ENCODE measurements at regions not wholly inside any gene's neighbourhood (a gene's known extent, or its start where the extent isn't known, plus 50 kb on each side); places are given as distances from the start of the nearest gene placed in this dataset.
"Not testable (repeated sequence)": the region's sequence is repeated elsewhere in the genome, so short reads cannot be mapped to it uniquely, and the experiment has no call there.

DNA sequence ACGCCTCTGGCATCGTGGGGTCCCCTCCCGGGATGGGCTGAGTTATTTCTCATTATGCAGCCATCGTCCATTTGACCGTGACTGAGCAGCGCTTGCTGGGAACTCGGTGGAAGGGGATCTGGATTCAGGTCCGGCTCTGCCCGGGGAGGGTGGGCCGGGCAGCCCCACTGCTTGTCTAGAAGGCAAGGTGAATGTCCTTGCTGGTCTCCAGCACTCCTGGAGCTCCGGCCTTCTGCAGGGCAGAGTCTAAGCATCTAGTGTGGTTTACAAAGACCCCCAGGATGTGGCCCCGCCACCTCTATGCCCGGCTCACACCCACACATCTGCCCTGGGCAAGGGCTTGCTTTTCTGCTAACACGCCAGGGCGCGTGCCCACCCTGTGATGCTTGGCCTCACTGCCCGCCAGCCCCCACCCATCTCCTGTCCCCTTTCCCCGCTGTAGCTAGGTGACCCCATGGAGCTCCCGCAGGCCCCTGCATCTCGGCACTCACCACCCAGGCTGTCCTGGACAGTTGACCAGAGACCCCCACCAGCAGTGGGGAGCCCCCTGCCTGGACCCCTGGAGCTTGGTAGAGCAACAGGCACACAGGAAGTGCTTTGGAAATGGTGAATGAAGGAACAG lies 151.0 kb upstream of the CHST15 start:
- no peak for DNase-seq (ENCODE audit: low spot score)

DNA sequence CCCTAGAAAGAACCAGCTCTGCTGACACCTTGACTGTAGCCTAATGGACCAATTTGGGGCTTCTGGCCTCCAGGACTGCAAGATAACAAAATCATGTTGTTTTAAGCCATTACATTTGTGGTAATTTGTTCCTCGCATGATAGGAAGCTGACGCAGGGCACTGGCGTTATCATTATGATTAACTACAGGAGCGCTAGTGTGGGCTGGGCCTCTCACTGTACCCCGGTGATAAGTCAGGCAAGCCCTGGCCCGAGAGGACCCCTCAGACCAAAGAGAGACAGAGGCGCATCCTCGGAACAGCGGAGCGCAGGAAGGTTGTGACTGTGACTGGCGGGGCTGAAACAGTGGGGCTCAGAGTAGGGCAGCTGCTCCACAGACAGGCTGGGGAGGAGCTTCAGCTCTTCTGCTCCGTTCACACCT lies 150.3 kb upstream of the CHST15 start:
- peak; percentile 97 for DNase-seq (ENCODE audit: low spot score)

DNA sequence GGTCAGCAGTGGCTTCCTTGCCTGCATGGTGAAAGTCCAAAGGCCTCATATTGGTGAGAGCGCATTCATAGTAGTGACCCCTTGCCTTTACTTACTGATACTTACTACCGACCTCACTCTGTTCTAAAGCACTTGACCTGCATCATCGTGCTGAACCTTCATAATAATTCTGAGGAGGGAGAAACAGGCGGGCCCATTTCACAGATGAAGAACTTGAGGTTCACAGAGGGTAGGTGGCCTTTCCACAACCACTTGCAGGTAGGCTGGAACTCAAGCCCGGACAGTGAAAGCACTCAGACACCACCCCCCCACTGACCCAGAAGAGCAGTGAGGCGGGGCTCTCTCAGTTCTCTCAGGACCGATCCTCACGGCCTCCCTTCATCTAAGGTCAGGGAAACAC lies 149.4 kb upstream of the CHST15 start:
- no peak for DNase-seq (ENCODE audit: low spot score)

DNA sequence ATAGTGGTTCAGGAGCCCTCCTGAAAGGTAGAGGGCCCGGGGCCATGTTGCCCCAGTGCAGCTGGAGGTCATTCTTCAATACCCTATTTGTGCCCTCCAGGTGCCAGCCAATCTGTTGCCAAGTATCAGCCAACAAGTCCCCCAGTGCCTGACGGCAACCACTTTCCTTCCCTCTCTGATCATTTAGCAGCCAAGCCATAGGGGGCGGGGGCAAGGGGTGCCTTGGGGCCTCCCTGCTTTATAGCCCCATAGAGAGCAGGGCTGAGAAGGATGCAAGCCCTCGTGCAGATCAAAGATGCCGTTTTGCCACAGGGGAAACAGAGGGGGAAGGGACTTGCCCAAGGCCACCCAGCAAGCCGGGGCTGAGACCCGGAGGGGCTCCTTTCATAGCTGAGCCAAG lies 149.0 kb upstream of the CHST15 start:
- DNase-seq (ENCODE audit: low spot score) = no peak

DNA sequence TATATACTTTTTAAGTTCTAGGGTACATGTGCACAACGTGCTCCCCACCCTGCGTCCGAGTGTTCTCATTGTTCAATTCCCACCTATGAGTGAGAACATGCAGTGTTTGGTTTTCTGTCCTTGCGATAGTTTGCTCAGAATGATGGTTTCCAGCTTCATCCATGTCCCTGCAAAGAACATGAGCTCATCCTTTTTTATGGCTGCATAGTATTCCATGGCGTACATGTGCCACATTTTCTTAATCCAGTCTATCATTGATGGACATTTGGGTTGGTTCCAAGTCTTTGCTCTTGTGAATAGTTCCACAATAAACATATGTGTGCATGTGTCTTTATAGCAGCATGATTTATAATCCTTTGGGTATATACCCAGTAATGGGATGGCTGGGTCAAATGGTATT lies 148.1 kb upstream of the CHST15 start:
- not testable (repeated sequence) for DNase-seq (ENCODE audit: low spot score)

DNA sequence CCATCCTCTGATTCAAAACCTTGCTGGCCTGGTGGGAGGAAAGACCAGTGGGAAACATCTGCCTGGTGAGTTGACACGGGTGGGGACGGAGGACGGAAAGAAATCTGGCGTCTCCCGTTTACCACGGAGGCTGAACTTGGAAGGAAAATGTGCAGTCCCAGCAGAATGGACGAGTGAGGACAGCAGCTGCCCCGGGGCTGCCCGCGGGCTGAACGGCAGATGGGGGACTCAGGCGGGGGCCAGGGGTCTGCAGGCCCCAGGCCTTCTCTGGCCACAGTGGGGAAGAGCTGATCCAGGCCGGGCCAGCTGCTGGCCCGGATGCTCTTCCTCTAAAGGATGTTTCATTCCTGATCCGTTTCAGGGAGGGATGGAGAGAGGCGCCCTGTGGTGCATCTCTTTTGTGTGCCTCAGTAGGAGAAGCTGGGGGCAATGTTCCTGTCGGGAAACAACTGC lies 147.5 kb upstream of the CHST15 start:
- DNase-seq (ENCODE audit: low spot score) = no peak

DNA sequence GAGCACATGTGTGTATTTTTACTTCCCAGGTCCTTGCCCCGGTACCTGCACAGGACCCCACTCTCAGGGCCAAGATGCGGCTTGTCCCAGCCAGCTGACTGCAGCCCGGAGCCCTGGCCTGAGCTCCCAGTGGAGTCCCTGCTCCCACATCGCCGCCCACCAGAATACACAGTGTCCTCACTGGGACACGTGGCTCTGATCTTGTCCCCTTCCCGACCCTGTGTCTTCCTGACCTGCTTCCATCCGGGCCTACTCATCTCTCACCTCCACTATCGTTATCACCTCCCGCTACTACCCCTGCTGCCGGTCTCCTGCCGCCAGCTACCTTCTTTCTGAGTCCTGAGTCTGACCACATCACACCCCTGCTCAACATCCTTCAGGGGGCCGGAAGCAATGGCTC lies 146.3 kb upstream of the CHST15 start:
- DNase-seq (ENCODE audit: low spot score) = no peak

DNA sequence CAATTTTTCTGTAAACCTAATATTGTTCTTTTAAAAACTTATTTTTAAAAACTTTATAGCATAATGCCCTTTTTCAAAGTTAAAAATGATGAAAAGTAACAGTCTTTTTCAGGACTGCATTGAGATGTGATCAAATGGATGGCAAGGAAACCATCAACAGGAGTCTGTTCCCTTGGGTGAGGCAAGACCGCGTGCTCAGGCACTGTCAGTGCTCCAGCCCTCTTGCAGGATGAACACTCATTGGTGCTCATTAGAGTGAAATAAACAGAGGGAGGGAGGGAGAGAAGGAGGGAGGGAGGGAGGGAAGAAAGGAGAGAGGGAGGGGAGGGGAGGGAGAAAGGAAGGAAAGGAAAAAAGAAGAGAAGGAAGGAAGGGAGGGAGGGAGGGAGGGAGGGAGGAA lies 145.7 kb upstream of the CHST15 start:
- no peak for DNase-seq (ENCODE audit: low spot score)

DNA sequence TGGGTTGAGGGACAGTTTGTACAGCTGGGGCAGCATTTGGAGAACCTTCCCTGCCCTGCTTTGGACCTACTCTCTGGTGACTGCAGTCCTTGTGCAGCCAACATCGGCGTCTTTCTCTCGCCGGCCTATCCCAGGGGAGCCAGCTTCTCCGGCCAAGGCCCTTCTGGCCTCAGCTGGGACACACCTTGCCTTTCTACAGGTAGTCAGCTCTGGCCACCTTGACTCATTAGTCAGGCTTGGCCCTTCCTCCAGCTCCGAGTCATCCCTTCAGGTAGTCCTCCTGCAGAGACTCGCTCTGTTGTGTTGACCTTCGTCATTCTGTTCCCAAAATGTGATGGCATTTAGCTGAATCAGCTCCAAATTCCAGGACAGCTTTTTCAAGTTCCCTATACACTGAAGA lies 145.0 kb upstream of the CHST15 start:
- DNase-seq (ENCODE audit: low spot score) = no peak

DNA sequence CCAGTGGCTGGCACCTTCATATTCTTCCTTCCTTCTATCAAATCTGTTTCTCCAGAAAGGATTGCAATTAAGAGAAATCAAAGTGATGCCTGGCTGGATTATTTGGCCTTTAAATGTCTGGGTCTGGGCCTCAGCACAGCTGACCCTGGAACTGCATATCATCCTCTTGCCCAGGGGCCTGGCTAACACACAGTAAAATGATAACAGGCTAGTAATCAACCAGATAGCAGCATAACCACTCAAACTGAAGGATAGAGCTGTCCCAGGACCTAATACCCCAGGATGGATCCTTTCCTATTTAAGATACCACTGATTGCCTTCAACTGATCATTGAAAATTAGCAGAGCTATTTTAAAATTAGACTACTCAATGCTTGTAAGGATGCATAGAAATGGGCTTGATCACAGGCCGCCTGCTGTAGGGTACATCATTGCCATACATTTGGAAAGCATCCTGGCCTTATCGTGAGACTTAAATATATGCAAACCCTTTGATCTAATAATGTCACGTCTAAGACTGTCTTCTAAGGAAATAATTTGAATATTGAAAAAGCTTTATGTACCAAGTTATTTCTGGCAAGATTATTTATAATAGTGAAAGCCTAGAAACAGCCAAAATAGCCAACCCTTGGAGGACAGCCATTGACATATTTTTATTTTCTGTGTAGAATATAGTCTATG lies 144.0 kb upstream of the CHST15 start:
- DNase-seq (ENCODE audit: low spot score) = no peak

DNA sequence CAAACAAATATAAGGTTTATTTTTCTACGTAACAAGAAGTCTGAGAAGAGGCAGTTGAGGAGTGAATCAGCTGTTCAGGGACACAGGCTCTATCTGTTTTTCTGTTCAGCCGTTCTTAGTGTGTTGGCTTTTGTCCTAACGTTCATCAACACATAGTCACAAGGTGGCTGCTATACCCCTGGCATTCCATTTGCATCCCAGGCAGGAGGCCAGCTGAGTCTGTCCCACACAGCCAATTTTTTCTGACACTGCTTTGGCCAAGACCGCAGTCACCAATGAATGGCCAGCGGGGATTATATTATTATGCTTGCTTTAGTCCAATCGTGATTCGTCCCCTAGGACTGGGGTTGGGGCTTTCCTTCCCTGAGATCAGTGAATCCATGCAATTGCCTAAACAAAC lies 143.4 kb upstream of the CHST15 start:
- DNase-seq (ENCODE audit: low spot score) = no peak

DNA sequence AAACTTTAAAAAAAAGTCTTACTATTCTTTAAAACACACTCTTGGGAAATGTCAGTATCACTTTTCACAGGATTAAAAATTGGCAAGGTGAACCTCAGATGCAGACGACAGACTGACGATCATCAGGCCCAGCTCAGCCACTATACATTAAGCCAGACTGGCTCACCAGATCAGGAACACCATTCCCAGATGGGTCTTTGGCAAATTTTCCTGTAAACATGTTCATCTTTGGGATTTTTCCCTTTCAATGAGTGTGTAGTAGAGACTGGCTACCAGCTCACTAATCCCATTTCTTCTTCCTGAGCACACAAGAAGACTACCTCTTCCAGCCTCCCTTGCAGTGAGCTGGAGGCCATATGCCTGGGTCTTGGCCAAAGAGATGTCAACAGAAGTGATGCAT lies 142.7 kb upstream of the CHST15 start:
- no peak for DNase-seq (ENCODE audit: low spot score)

DNA sequence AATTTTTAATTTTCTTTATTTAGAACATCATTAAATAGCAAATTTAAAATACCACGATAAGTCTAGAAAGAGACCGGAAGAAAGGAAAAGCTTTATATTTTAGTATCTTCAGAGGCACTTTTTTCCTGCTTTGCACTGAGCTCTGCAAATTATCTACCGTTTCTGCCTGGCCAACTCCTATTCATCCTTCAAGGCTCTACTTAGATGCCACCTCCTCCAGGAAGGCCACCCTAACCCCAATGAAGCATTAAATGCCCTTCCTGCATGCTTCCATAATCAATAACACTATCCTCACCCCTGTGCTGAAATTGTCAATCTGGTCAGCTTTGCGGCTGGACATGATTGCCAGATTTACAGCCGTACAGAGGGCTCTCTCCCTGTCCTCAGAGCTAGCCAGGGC lies 141.8 kb upstream of the CHST15 start:
- DNase-seq (ENCODE audit: low spot score) = no peak

DNA sequence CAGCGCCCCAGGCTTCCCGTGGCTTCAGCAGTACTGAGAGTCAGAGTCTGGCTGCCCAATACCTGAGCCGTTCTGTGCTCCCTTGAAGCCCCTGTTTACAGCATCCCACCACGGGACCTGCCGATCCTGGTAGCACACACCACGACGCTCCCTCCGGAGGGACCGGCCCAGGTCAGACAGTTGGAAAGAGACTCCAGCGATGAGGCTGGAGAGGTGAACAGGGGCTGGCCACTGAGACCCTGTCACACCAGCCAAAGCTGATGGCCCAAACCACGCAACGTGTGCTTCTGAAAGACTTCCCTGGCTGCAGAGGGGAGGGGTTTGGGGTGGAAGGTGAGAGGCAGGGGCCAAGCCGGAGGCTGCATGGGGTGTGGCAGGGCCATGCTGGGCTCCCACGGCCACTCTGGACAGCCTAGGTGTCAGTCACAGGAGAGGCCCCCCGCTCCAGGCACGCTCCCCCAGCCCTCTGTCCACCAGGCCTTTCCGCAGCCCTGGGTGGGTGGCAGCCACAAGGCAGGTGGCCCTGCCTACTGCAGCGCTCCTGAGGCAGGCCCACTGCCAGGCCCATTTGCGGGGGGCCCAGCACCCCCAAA lies 140.2 kb upstream of the CHST15 start:
- no peak for DNase-seq (ENCODE audit: low spot score)

DNA sequence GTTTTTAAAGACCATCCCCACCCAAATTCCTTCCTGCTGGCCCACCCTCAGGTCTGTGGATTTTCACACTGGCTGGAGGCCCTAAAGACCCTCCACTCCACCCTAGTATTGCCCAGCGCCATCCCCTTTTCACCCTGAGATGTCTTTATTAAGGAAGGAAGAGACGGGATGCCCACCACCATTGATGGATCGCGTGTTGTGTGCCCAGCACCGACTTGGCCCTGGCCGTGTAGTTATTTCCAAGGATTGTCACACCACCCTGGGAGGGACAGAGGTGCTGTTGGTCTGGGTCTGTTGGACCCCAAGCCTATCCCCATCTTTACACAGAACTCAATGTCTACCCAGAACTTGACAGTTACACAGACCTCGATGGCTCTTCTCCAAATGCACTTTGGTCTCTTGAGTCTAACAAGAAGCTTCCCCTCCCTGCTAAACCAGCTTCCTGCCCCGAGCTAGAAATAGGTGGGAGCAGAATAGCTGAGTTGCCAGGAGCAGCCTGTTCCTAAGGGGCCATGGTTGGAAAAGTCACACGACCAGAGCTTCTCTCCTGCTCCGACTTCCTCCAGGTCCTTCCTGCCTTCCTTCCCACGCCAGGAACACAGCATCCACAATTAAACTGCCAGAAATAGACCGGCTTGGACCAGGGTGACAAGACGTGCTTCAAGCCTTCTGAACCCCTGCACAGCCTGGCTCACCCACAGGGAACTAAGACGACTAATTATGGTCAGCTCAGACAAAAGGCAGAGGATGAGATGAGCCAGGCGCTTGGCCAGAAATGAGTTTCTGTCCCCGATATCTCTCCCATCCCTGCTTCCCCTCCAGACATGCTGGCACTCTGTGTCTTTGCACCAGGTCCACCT lies 139.5 kb upstream of the CHST15 start:
- DNase-seq (ENCODE audit: low spot score) = peak; percentile 65

DNA sequence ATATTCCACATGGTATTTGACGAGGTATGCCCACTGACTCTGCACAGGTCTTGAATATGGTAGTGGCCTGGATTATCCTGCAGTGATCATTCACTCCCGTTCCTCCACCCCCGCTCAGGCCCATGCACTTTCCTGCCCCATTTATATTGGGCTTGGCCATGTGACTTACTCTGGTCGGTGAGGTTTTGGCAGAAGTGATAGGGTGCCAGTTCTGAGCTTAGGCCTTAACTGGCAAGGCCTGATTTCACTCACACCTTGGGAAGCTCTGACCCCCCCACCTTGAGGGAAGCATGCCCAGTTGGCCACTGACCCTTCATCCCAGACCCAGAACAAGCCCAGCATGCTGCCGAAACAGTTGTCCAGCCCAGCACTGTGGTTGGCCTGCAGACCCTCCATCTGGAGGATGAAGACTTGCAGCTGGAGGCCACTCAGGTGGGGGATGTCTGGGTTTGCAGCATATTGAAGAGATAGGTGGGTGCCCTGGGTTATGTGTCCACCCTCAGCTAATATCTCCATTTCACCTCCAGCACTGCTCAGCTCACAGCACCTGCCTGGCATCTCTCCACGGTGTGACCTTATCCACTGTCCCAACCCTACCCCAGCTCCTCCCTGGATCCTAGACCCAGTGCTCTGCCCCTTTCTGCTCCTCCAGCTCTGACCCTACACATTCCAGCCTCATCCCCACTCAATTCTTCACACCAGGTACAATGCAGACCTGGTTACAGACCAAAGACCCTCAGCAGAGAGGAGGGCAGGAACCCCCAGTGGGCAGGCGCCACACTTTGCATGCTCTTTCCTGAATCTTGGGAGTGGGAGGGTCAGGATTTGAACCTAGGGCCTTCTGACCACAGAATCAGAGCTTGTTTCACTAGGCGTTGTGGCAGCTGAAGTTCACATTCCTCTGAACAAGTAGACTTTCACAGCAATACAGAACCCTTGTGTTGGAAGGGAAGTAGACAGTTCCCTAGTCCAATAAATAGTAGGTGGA lies 138.1 kb upstream of the CHST15 start:
- DNase-seq (ENCODE audit: low spot score) = no peak

DNA sequence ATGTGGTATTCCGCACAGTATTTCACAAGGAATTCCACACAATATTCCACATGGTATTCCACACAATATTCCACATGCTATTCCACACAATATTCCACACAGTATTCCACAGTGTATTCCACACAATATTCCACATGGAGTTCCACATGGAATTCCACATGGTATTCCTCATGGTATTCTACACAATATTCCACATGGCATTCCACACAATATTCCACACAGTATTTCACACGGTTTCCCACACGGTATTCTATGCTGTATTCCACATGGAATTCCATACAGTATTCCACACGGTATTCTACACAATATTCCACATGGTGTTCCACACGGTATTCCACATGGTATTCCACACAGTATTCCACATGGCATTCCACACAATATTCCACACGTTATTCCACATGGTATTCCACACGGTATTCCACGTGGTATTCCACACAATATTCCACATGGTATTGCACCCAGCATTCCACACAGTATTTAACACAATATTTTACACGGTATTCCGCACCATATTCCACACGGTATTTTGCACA lies 137.3 kb upstream of the CHST15 start:
- no peak for DNase-seq (ENCODE audit: low spot score)

DNA sequence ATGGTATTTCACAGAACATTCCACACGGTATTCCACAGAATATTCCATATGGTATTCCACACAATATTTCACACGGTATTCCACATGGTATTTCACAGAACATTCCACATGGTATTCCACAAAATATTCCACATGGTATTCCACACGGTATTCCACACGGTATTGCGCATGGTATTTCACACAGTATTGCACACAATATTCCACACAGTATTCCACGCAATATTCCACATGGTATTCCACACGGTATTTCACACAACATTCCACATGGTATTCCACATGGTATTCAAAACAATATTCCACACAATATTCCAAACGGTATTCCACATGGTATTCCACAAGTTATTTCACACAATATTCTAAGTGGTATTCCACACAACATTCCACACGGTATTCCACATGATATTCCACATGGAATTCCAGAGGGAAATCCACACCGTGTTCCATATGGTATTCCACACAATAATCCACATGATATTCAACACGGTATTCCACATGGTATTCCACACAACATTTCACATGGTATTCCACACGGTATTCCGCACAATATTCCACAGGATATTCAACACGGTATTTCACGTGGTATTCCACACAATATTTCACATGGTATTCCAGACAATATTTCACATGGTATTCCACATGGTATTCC lies 136.7 kb upstream of the CHST15 start:
- DNase-seq (ENCODE audit: low spot score) = no peak

DNA sequence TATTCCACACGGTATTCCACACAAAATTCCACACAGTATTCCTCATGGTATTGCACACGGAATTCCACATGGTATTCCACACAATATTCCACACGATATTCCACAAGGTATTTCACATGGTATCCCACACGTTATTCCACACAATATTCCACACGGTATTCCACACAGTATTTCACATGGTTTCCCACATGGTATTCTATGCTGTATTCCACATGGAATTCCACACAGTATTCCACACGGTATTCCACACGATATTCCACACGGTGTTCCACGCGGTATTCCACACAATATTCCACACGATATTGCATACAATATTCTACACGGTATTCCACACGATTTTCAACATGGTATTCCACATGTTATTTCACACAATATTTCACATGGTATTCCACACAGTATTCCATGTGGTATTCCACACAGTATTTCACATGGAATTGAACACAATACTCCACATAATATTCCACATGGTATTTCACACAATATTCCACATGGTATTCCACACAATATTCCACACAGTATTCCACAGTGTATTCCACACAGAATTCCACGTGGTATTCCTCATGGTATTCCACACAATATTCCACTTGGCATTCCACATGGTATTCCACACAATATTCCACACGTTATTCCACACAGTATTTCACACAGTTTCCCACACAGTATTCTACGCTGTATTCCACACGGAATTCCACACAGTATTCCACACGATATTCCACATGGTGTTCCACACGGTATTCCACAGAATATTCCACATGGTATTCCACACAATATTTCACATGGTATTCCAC lies 136.0 kb upstream of the CHST15 start:
- DNase-seq (ENCODE audit: low spot score) = no peak

Data from SK-N-DZ (cell line).